Spleen (tissue), 7 donors: ENCODE measurements at regions not wholly inside any gene's neighbourhood (a gene's known extent, or its start where the extent isn't known, plus 50 kb on each side); places are given as distances from the start of the nearest gene placed in this dataset.

Experiments
- POLR2A ChIP-seq, 3 donors: fragments of 450-650 bp; IDR thresholded peaks; one replicate each; pipeline ENCODE4 v1.5.1; 2017; ENCODE audit warnings: antibody characterized with exemption in 3 of 3, mild to moderate bottlenecking in 1 of 3
- POLR2AphosphoS5 ChIP-seq, 3 donors: sonication (generic); formaldehyde crosslinking; IDR thresholded peaks; one replicate each; pipeline ENCODE4 v1.5.1; 2017; ENCODE audit warnings: antibody characterized with exemption in 3 of 3
- TF ChIP-seq, protein P1 (sequence below), 11 experiments: fragments of 200-600 bp in 7 of 11; fragments of 450-650 bp in 4 of 11; sonication (generic) in 4 of 11; IDR thresholded peaks in 8 of 11; conservative IDR thresholded peaks in 3 of 11; 1 replicate in 7 of 11; 2 replicates in 4 of 11; pipeline versions ENCODE4 v1.4.0 to v1.8.0; 2016 to 2021; ENCODE audit warnings: antibody characterized with exemption in 11 of 11, inconsistent platforms in 4 of 11, mild to moderate bottlenecking in 1 of 11
- donor health status: DM: no; HTN: no; CAD: no; lungs with moderate emphysema.
- donor health status: DM: no; HTN: no; CAD: no.
- donor health status: DM: no; HTN: no; CAD: no.

DNA sequence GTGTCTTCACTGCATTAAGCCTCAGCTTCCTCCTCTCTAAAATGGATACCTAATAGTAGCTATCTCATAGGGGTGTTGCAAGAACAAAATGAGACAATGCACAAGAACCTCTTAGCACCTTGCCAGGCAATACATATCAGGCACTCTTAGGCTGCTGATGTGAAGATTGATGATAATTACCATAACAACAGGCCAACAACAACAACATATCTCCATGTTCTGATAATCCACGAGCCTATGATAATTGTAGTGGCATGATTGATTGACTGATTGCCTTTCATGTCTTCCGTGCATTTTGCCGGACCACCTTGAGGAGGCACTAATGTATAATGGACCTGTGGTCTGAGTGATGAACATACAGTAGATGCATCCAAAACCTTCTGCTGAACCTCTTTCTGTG, 50.7 kb upstream of the WSCD2 start:
- TF ChIP-seq POLR2A (IDR thresholded peaks at IDR 0.05) (no peak), POLR2AphosphoS5 (IDR thresholded peaks at IDR 0.05) (no peak)
- TF ChIP-seq, protein P1, sequence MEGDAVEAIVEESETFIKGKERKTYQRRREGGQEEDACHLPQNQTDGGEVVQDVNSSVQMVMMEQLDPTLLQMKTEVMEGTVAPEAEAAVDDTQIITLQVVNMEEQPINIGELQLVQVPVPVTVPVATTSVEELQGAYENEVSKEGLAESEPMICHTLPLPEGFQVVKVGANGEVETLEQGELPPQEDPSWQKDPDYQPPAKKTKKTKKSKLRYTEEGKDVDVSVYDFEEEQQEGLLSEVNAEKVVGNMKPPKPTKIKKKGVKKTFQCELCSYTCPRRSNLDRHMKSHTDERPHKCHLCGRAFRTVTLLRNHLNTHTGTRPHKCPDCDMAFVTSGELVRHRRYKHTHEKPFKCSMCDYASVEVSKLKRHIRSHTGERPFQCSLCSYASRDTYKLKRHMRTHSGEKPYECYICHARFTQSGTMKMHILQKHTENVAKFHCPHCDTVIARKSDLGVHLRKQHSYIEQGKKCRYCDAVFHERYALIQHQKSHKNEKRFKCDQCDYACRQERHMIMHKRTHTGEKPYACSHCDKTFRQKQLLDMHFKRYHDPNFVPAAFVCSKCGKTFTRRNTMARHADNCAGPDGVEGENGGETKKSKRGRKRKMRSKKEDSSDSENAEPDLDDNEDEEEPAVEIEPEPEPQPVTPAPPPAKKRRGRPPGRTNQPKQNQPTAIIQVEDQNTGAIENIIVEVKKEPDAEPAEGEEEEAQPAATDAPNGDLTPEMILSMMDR (IDR thresholded peaks at IDR 0.05 in 8 of 11, conservative IDR thresholded peaks at IDR 0.05 in 3 of 11) = no peak
